Pancreas (tissue), 10 donors: ENCODE measurements at regions not wholly inside any gene's neighbourhood (a gene's known extent, or its start where the extent isn't known, plus 50 kb on each side); places are given as distances from the start of the nearest gene placed in this dataset.

Experiments
- ATAC-seq, 4 donors: fragments of 200-7000 bp; cut with Tn5 transposase; one replicate each; pipeline versions ENCODE4 v1.8.0 to v1.9.1; 2020; ENCODE audit warnings: mild to moderate bottlenecking in 4 of 4, moderate library complexity in 4 of 4
- DNase-seq, 6 donors: peaks; one replicate each; pipeline ENCODE4 v3.0.0-alpha.2; 2020
- FAIRE-seq: peaks from 2 replicates; lab custom pipeline; 2012; peaks lifted over from hg19 to GRCh38; lab: Jason Lieb, UNC
- H3K27ac ChIP-seq, 4 donors: fragments of 200-600 bp; sonication (generic); 1 replicate in 3 of 4; 2 replicates in 1 of 4; pipeline versions ENCODE4 v1.5.0 to v1.8.0; 2020
- H3K27me3 ChIP-seq, 4 donors: fragments of 200-600 bp; one replicate each; pipeline ENCODE4 v1.8.0; 2021
- H3K36me3 ChIP-seq, 3 donors: fragments of 200-600 bp; sonication (generic) in 1 of 3; one replicate each; pipeline versions ENCODE4 v1.5.0 to v1.8.0; 2020 to 2021
- H3K4me1 ChIP-seq, 3 donors: fragments of 200-600 bp; one replicate each; pipeline ENCODE4 v1.8.0; 2021
- H3K4me3 ChIP-seq, 4 donors: fragments of 200-600 bp; sonication (generic) in 2 of 4; one replicate each; pipeline versions ENCODE4 v1.5.0 to v1.8.0; 2020 to 2021
- H3K9me3 ChIP-seq, 4 donors: fragments of 200-600 bp; one replicate each; pipeline ENCODE4 v1.8.0; 2021
- WGBS, 2 donors: extraction: QIAGEN DNeasy Blood & Tissue Kit; methylation state at CpG; one replicate each; pipeline ENCODE4 v1.1.7; 2013; 5-methylcytosine and 5-hydroxymethylcytosine counted together
- intact Hi-C, 3 donors: fragments of 100-400 bp; cut with DNase I; formaldehyde crosslinking; loops; one replicate each; pipeline versions ENCODE4 v1.11.1 to v1.14.2; 2022
- TF ChIP-seq, protein P1 (sequence below), 4 donors: fragments of 200-600 bp; sonication (generic) in 3 of 4; IDR thresholded peaks; one replicate each; pipeline versions ENCODE4 v1.5.0 to v1.8.0; 2021; ENCODE audit warnings: antibody characterized with exemption in 4 of 4
- donor health status: healthy with polysubstance abuse.
- donor health status: DM: no; HTN: no; CAD: no; lungs with moderate emphysema.
- donor health status: DM: no; HTN: no; CAD: no.
- donor health status: control.
- donor health status: control.
- donor health status: Bipolar disorder and iron deficiency.
- donor health status: DM: yes; HTN: yes; CAD: no.
- donor health status: DM: no; HTN: no; CAD: no.
- donor health status: DM: no; HTN: no; CAD: no.
- donor health status: DM: yes; HTN: yes; CAD: no.

- DNase-seq (no peak), ATAC-seq (no peak), FAIRE-seq (no peak)
- no peak overlapping the region for H3K27ac ChIP-seq
- no peaks in the 10 kb centered on the region for H3K9me3 ChIP-seq
- H3K36me3 ChIP-seq = no peaks in the 10 kb centered on the region
- no peak overlapping the region for H3K4me3 ChIP-seq
- H3K27me3 ChIP-seq = peaks cover 0 to 3% (median 0%) of the 10 kb centered on the region in 4 donors
- WGBS, 2 donors = 91 to 96% methylated on average over 2 of the region's 2 CpGs
- intact Hi-C loops = no loop called here
- H3K4me1 ChIP-seq = no peaks in the 10 kb centered on the region
- TF ChIP-seq, protein P1, sequence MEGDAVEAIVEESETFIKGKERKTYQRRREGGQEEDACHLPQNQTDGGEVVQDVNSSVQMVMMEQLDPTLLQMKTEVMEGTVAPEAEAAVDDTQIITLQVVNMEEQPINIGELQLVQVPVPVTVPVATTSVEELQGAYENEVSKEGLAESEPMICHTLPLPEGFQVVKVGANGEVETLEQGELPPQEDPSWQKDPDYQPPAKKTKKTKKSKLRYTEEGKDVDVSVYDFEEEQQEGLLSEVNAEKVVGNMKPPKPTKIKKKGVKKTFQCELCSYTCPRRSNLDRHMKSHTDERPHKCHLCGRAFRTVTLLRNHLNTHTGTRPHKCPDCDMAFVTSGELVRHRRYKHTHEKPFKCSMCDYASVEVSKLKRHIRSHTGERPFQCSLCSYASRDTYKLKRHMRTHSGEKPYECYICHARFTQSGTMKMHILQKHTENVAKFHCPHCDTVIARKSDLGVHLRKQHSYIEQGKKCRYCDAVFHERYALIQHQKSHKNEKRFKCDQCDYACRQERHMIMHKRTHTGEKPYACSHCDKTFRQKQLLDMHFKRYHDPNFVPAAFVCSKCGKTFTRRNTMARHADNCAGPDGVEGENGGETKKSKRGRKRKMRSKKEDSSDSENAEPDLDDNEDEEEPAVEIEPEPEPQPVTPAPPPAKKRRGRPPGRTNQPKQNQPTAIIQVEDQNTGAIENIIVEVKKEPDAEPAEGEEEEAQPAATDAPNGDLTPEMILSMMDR (IDR thresholded peaks at IDR 0.05) = no peak
Observed at GRCh38 chr2:16485251-16485650, 180.4 kb downstream of the CYRIA start.

DNA sequence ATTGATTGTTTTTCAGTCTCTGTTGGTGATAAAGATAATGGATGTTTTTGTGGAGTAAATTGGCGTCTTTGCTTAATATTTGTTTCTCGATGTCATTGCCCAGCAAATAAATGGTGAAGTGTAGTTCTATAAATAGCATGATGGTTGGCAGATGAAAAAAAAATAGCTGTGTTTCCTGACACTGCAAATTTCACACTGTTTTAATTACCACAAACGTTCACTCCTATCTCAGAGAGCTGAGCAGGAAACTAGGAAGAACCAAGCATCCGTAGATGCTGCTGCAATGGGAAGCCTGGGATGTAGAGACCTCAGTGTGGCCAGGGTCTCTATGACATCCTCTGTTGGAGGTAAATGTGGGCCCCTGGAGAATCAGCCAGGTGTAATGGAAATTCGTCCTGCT, 183.2 kb downstream of the CYRIA start:
- DNase-seq (no peak), FAIRE-seq (no peak), ATAC-seq (peak in 1 of 4 donors; percentile 30)
- Histone ChIP-seq H3K4me1 (no peaks in the 10 kb centered on the region), H3K36me3 (no peaks in the 10 kb centered on the region), H3K9me3 (no peaks in the 10 kb centered on the region), H3K27me3 (no peaks in the 10 kb centered on the region), H3K4me3 (no peak overlapping the region), H3K27ac (no peak overlapping the region)
- WGBS, 2 donors = 44 to 53% methylated on average over 5 of the region's 5 CpGs
- intact Hi-C loops = no loop called here
- TF ChIP-seq, protein P1 (IDR thresholded peaks at IDR 0.05) = no peak

DNA sequence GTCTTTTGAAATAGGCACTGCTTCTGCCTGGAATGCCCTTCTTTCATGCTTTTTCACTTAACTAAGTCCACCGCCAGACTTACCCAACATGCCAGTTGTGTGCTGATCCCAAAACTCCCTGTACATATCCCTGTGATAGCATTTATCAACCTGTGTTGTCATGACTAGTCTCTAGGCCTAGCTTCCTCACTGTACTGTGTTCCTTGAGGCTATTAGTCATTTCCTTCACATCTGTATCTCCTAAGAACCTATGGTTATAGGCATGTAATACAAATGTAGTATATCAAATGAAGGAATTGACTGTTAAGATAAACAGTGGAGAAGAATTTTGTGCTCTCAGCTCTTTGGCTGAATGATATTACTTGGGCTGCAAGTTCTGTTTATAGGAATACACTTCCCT, 184.3 kb downstream of the CYRIA start:
- no peak for DNase-seq
- no peak for ATAC-seq
- no peaks in the 10 kb centered on the region for H3K9me3 ChIP-seq
- no peak for FAIRE-seq
- no peaks in the 10 kb centered on the region for H3K36me3 ChIP-seq
- TF ChIP-seq, protein P1 (IDR thresholded peaks at IDR 0.05) = no peak
- 94% methylated on average over 1 of the region's 1 CpG for WGBS, 2 donors
- H3K4me3 ChIP-seq = no peak overlapping the region
- H3K4me1 ChIP-seq = no peaks in the 10 kb centered on the region
- intact Hi-C loops = no loop called here
- no peak overlapping the region for H3K27ac ChIP-seq
- no peaks in the 10 kb centered on the region for H3K27me3 ChIP-seq

DNA sequence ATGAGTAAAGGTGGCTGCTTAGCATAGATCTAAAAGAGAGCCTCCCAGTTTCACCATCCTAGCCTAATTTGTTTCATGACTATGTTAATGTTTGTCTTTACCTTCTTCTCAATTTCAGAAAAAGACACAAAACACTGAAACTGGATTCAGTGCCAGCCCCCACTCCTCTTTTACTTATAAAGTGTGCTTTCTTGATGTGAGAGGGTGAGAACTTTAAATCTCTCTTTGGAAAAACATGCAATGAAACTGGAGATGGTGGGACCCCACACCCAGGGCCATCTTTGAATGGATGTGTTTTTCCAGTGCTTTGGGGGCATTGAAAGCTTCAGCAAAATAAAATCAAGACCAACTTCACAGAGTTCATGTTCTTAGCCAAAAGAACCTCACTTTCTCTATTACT, 185.9 kb downstream of the CYRIA start:
- H3K9me3 ChIP-seq = no peaks in the 10 kb centered on the region

DNA sequence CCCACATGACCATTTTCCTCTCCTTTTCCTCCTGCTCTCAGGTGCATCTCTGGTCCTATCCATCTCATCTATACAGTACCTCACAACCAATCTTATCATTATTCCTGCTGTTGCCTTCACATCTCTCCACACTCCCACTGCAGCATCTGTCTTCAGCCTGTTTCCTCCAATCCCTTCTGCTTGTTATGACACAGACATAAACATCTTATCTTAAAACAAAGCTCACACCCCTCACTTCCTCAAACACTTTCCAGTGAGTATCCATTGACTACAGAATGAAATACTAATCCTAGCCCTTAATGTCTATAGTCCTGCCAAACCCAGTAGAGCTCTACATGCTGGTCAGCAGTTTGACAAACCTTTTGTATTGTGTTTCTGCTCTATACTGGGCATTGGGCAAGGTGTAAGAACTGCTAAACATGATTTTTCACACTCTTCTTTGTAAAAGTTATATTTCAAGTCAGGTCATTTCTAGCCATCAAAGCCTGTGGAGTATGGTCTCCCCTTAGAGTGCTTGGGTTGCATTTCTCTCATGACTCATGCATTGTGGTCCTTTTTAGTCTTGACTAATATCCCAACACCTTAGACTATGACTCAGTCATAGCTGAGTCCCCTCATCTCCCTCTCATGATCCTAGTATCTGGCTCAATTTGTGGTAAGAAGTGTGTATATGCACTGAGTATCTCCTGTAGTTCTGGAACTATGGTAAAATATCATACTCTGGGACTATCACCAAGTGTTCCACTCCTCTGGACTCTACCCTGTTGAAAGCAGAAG, 187.0 kb downstream of the CYRIA start:
- intact Hi-C loops = no loop called here
- Histone ChIP-seq H3K36me3 (no peaks in the 10 kb centered on the region), H3K4me1 (no peaks in the 10 kb centered on the region), H3K9me3 (no peaks in the 10 kb centered on the region), H3K27me3 (no peaks in the 10 kb centered on the region), H3K4me3 (no peak overlapping the region), H3K27ac (no peak overlapping the region)
- ATAC-seq (no peak), FAIRE-seq (no peak), DNase-seq (no peak)
- TF ChIP-seq, protein P1 (IDR thresholded peaks at IDR 0.05) = no peak

More for the DNA sequence above, 185.9 kb downstream of the CYRIA start:
- FAIRE-seq (no peak), DNase-seq (no peak), ATAC-seq (no peak)
- intact Hi-C loops = no loop called here
- H3K36me3 ChIP-seq = no peaks in the 10 kb centered on the region
- no peaks in the 10 kb centered on the region for H3K4me1 ChIP-seq
- no peak overlapping the region for H3K4me3 ChIP-seq
- TF ChIP-seq, protein P1 (IDR thresholded peaks at IDR 0.05) = no peak
- no peaks in the 10 kb centered on the region for H3K27me3 ChIP-seq
- H3K27ac ChIP-seq = no peak overlapping the region
